ENCODE measurements at regions not wholly inside any gene's neighbourhood (a gene's known extent, or its start where the extent isn't known, plus 50 kb on each side); places are given as distances from the start of the nearest gene placed in this dataset.

GRCh38 chr18:60232541-60232940 lies 140.0 kb downstream of the MC4R start:
- H2AFZ ChIP-seq (ENCODE audit: control insufficient read depth, low read depth, low read length) = no peak overlapping the region
- in situ Hi-C loops (cut with MboI) (no loop called here), intact Hi-C loops (cut with micrococcal nuclease; ENCODE audit: unreplicated experiment) (no loop called here)
- peaks cover 0 to 2% of the 10 kb centered on the region in 2 experiments; a peak in 1 of 4 replicates for H3K27me3 ChIP-seq (replicated peaks in 1 of 2; ENCODE audit: control insufficient read depth in 2 of 2, insufficient read depth in 2 of 2, low read length in 1 of 2)
- SMC1A ChIA-PET (ENCODE audit: uncharacterized antibody, unreplicated experiment) = interaction anchor here (1.0 to 2.0 kb wide), 2 partner anchors 92 to 236 kb away, joined by 3 to 5 read pairs; no protein-coding TSS in a partner anchor
- ATAC-seq = no peak
- H3K36me3 ChIP-seq (ENCODE audit: control insufficient read depth in 2 of 2, insufficient read depth in 2 of 2, low read length in 1 of 2) = no peaks in the 10 kb centered on the region
- POLR2A ChIA-PET = no interaction called here
- H3K27ac ChIP-seq (ENCODE audit: control insufficient read depth, insufficient read depth) = no peak overlapping the region
- no peaks in the 10 kb centered on the region for H3K4me1 ChIP-seq (ENCODE audit: control insufficient read depth, insufficient read depth, low read length)
- no peaks in the 10 kb centered on the region; the same call in 2 of the 3 replicates for H3K9me3 ChIP-seq (replicated peaks; ENCODE audit: control insufficient read depth, insufficient read depth, low read length)
- FAIRE-seq = no peak
- DNase-seq (ENCODE audit: low read depth, low spot score) = no peak
- BruUV-seq (replicated peaks) = no TSS peak
- no peak overlapping the region for H3K4me3 ChIP-seq
- CTCF ChIA-PET = interaction anchor here (1.4 kb wide), 1 partner anchor 19 kb away, joined by 3 read pairs; no protein-coding TSS in a partner anchor
- H3K9ac ChIP-seq (ENCODE audit: control insufficient read depth, insufficient read depth, low read length) = no peak overlapping the region
- no peaks in the 10 kb centered on the region for H3K79me2 ChIP-seq (ENCODE audit: control insufficient read depth, insufficient read depth, low read length)
- RAD21 ChIA-PET (ENCODE audit: unreplicated experiment) = no interaction called here
- no peaks in the 10 kb centered on the region; the same call in 1 of the 2 replicates for H4K20me1 ChIP-seq (ENCODE audit: control insufficient read depth, insufficient read depth)
- no peak overlapping the region for H3K4me2 ChIP-seq (ENCODE audit: control insufficient read depth, insufficient read depth)
- no peak for TF ChIP-seq CREM (IDR thresholded peaks at IDR 0.05; ENCODE audit: low read depth)
- no peak for TF ChIP-seq CTCF (IDR thresholded peaks at IDR 0.05 in 2 of 3, conservative IDR thresholded peaks at IDR 0.05 in 1 of 3; ENCODE audit: control insufficient read depth in 2 of 3, extremely low read depth in 1 of 3, insufficient read depth in 1 of 3, low read depth in 3 of 3, low read length in 3 of 3)
- TF ChIP-seq MYB (IDR thresholded peaks at IDR 0.05; ENCODE audit: borderline replicate concordance, low read depth, low read length) = no peak
- TF ChIP-seq SMARCA5 (IDR thresholded peaks at IDR 0.05) = no peak
- no peak for TF ChIP-seq NFYB (IDR thresholded peaks at IDR 0.05; ENCODE audit: insufficient read depth, low read depth, low read length)
- TF ChIP-seq ETV6 (conservative IDR thresholded peaks at IDR 0.05 in 1 of 2, IDR thresholded peaks at IDR 0.05 in 1 of 2; ENCODE audit: borderline replicate concordance in 1 of 2, low read depth in 1 of 2) = no peak
- no peak for TF ChIP-seq BMI1 (IDR thresholded peaks at IDR 0.05; ENCODE audit: borderline replicate concordance)
- no peak for TF ChIP-seq ELK1 (IDR thresholded peaks at IDR 0.05; ENCODE audit: low read depth, low read length)
- TF ChIP-seq CUX1 (IDR thresholded peaks at IDR 0.05; ENCODE audit: insufficient replicate concordance, low read depth, low read length) = no peak
- no peak for TF ChIP-seq NFYA (IDR thresholded peaks at IDR 0.05; ENCODE audit: borderline replicate concordance, low read depth, low read length)
- TF ChIP-seq CBX3 (IDR thresholded peaks at IDR 0.05; ENCODE audit: borderline replicate concordance, low read depth) = no peak
- no peak for TF ChIP-seq E2F4 (IDR thresholded peaks at IDR 0.05; ENCODE audit: low read depth, low read length)
- TF ChIP-seq PBX3 (IDR thresholded peaks at IDR 0.05; ENCODE audit: insufficient replicate concordance, low read depth, low read length) = no peak
- TF ChIP-seq DPF2 (IDR thresholded peaks at IDR 0.05) = no peak

Measured in GM12878 (cell line).